Testis (tissue), 2 donors: ENCODE measurements at regions not wholly inside any gene's neighbourhood (a gene's known extent, or its start where the extent isn't known, plus 50 kb on each side); places are given as distances from the start of the nearest gene placed in this dataset.

Experiments used
- DNase-seq: peaks from one replicate; pipeline ENCODE4 v3.0.0-alpha.2; 2019
- H3K27ac ChIP-seq, 2 donors: fragments of 200-600 bp; sonication (generic); one replicate each; pipeline ENCODE4 v1.5.1; 2019
- H3K27me3 ChIP-seq: fragments of 200-600 bp; sonication (generic); one replicate; pipeline ENCODE4 v1.5.1; 2019
- H3K36me3 ChIP-seq: fragments of 200-600 bp; sonication (generic); one replicate; pipeline ENCODE4 v1.5.1; 2017; ENCODE audit warnings: low read depth; ENCODE audit errors: missing control alignments
- H3K4me1 ChIP-seq: fragments of 200-600 bp; sonication (generic); one replicate; pipeline ENCODE4 v1.5.1; 2019
- H3K4me3 ChIP-seq, 2 donors: fragments of 200-600 bp; sonication (generic); one replicate each; pipeline ENCODE4 v1.5.1; 2017 to 2019
- H3K9me3 ChIP-seq: fragments of 200-600 bp; sonication (generic); one replicate; pipeline ENCODE4 v1.5.1; 2017
- CTCF ChIP-seq, 3 experiments: fragments of 450-650 bp in 2 of 3; fragments of 200-600 bp in 1 of 3; sonication (generic) in 1 of 3; IDR thresholded peaks; one replicate each; pipeline ENCODE4 v1.5.1; 2016 to 2019; ENCODE audit warnings: antibody characterized with exemption in 3 of 3, mild to moderate bottlenecking in 2 of 3, moderate library complexity in 1 of 3
- POLR2A ChIP-seq: fragments of 450-650 bp; IDR thresholded peaks from one replicate; pipeline ENCODE4 v1.6.1; 2017; ENCODE audit warnings: antibody characterized with exemption, mild to moderate bottlenecking, moderate library complexity
- WGBS, 2 donors: methylation state at CpG; one replicate each; pipeline ENCODE4 v1.1.5; 2018; 5-methylcytosine and 5-hydroxymethylcytosine counted together
- intact Hi-C: fragments of 100-400 bp; cut with DNase I; formaldehyde crosslinking; loops from one replicate; pipeline ENCODE4 v1.15.1; 2023; ENCODE audit warnings: low total_unique reads

- 65 to 68% methylated on average over 3 of the region's 3 CpGs for whole genome bisulfite sequencing, 2 donors
- no peak overlapping the region for H3K27ac ChIP-seq
- no peaks in the 10 kb centered on the region for H3K27me3 ChIP-seq
- H3K36me3 ChIP-seq, result no peaks in the 10 kb centered on the region
- no peak overlapping the region for H3K4me3 ChIP-seq
- TF ChIP-seq CTCF (IDR thresholded peaks at IDR 0.05) (no peak), POLR2A (no peak)
- H3K9me3 ChIP-seq, result no peaks in the 10 kb centered on the region
- DNase-seq, result no peak
- intact Hi-C loops, result no loop called here
- H3K4me1 ChIP-seq, result no peaks in the 10 kb centered on the region
These were observed 131.1 kb downstream of the TMEM114 start for GRCh38 chr16:8459085-8459733.

GRCh38 chr16:8458481-8459046 lies 131.7 kb downstream of the TMEM114 start:
- TF ChIP-seq CTCF (IDR thresholded peaks at IDR 0.05), result no peak
- no peak for TF ChIP-seq POLR2A
- 78 to 81% methylated on average over 5 of the region's 5 CpGs for WGBS, 2 donors
- no peaks in the 10 kb centered on the region for H3K27me3 ChIP-seq

GRCh38 chr16:8453359-8453758 lies 137.0 kb downstream of the TMEM114 start:
- Histone ChIP-seq H3K27me3 (no peaks in the 10 kb centered on the region), H3K4me1 (no peaks in the 10 kb centered on the region), H3K36me3 (no peaks in the 10 kb centered on the region), H3K4me3 (no peak overlapping the region), H3K27ac (no peak overlapping the region), H3K9me3 (no peaks in the 10 kb centered on the region)
- TF ChIP-seq CTCF (IDR thresholded peaks at IDR 0.05) (no peak), POLR2A (no peak)
- DNase-seq, result no peak
- WGBS, 2 donors, result 78 to 85% methylated on average over 4 of the region's 4 CpGs
- intact Hi-C loops, result no loop called here

More at GRCh38 chr16:8458481-8459046, 131.7 kb downstream of the TMEM114 start:
- no peaks in the 10 kb centered on the region for H3K4me1 ChIP-seq
- no peaks in the 10 kb centered on the region for H3K9me3 ChIP-seq
- no peak overlapping the region for H3K4me3 ChIP-seq
- H3K27ac ChIP-seq, result no peak overlapping the region
- no peaks in the 10 kb centered on the region for H3K36me3 ChIP-seq
- DNase-seq, result no peak
- intact Hi-C loops, result no loop called here

- Histone ChIP-seq H3K4me3 (no peak overlapping the region), H3K27me3 (no peaks in the 10 kb centered on the region), H3K36me3 (no peaks in the 10 kb centered on the region), H3K9me3 (no peaks in the 10 kb centered on the region), H3K27ac (no peak overlapping the region), H3K4me1 (no peaks in the 10 kb centered on the region)
- DNase-seq, result no peak
- TF ChIP-seq CTCF (IDR thresholded peaks at IDR 0.05) (no peak), POLR2A (no peak)
- 65 to 80% methylated on average over 3 of the region's 3 CpGs for WGBS, 2 donors
- intact Hi-C loops, result no loop called here
These were observed 137.4 kb downstream of the TMEM114 start for GRCh38 chr16:8452941-8453340.

- intact Hi-C loops, result no loop called here
- Histone ChIP-seq H3K9me3 (no peaks in the 10 kb centered on the region), H3K27me3 (no peaks in the 10 kb centered on the region), H3K27ac (no peak overlapping the region), H3K4me1 (no peaks in the 10 kb centered on the region), H3K4me3 (no peak overlapping the region), H3K36me3 (no peaks in the 10 kb centered on the region)
- WGBS, 2 donors, result 81 to 84% methylated on average over 5 of the region's 5 CpGs
- TF ChIP-seq CTCF (IDR thresholded peaks at IDR 0.05), result no peak
- TF ChIP-seq POLR2A, result no peak
- DNase-seq, result no peak
These were observed 153.4 kb downstream of the TMEM114 start for GRCh38 chr16:8436931-8437330.
